Small intestine (tissue), 7 donors: ENCODE measurements at regions not wholly inside any gene's neighbourhood (a gene's known extent, or its start where the extent isn't known, plus 50 kb on each side); places are given as distances from the start of the nearest gene placed in this dataset.

Source experiments
- DNase-seq, 2 donors: peaks; one replicate each; pipeline versions ENCODE4 v3.0.0 to v3.0.0-alpha.2; 2013
- FAIRE-seq: peaks from 2 replicates; lab custom pipeline; 2012; peaks lifted over from hg19 to GRCh38; lab: Jason Lieb, UNC
- H3K27ac ChIP-seq, 3 donors: one replicate each; pipeline ENCODE4 v1.5.1; 2013; ENCODE audit warnings: low read length in 2 of 3, mild to moderate bottlenecking in 2 of 3, control low read depth in 1 of 3, inconsistent platforms in 1 of 3, low read depth in 1 of 3, moderate library complexity in 1 of 3
- H3K27me3 ChIP-seq, 3 donors: one replicate each; pipeline ENCODE4 v1.6.1; 2013; ENCODE audit warnings: low read length in 3 of 3, inconsistent platforms in 1 of 3; ENCODE audit not compliant: control insufficient read depth in 3 of 3, insufficient read depth in 3 of 3
- H3K36me3 ChIP-seq, 3 donors: one replicate each; pipeline ENCODE4 v1.6.1; 2013; ENCODE audit warnings: low read length in 3 of 3, inconsistent platforms in 1 of 3, low read depth in 1 of 3, mild to moderate bottlenecking in 1 of 3, moderate library complexity in 1 of 3; ENCODE audit not compliant: control insufficient read depth in 3 of 3, insufficient read depth in 2 of 3
- H3K4me1 ChIP-seq, 3 donors: one replicate each; pipeline ENCODE4 v1.6.1; 2013; ENCODE audit warnings: low read length in 2 of 3, inconsistent platforms in 1 of 3, low read depth in 1 of 3, mild to moderate bottlenecking in 1 of 3, moderate library complexity in 1 of 3; ENCODE audit not compliant: control insufficient read depth in 3 of 3, insufficient read depth in 2 of 3
- H3K4me3 ChIP-seq, 3 donors: one replicate each; pipeline ENCODE4 v1.5.1; 2013; ENCODE audit warnings: low read length in 3 of 3, control low read depth in 1 of 3, inconsistent platforms in 1 of 3, low read depth in 1 of 3, mild to moderate bottlenecking in 1 of 3, moderate library complexity in 1 of 3
- H3K9me3 ChIP-seq, 2 donors: one replicate each; pipeline ENCODE4 v1.6.1; 2013; ENCODE audit warnings: low read depth in 1 of 2, low read length in 1 of 2; ENCODE audit not compliant: control insufficient read depth in 2 of 2, insufficient read depth in 1 of 2
- WGBS, 3 donors: extraction: QIAGEN DNeasy Blood & Tissue Kit; methylation state at CpG; one replicate each; pipeline ENCODE4 v1.1.7; 2013; 5-methylcytosine and 5-hydroxymethylcytosine counted together
- donor health status: healthy with polysubstance abuse.
- donor health status: control.
- donor health status: control.
- donor health status: Bipolar disorder and iron deficiency.
- donor health status: healthy.

- Histone ChIP-seq H3K4me1 (no peaks in the 10 kb centered on the region), H3K9me3 (no peaks in the 10 kb centered on the region), H3K27me3 (no peaks in the 10 kb centered on the region), H3K27ac (no peak overlapping the region), H3K36me3 (no peaks in the 10 kb centered on the region), H3K4me3 (no peak overlapping the region)
- no peak for DNase-seq
- FAIRE-seq, result no peak
- 69 to 75% (median 70%) methylated on average over 4 of the region's 4 CpGs for WGBS, 3 donors
Observed at GRCh38 chr12:126636821-126637220, 1571.6 kb downstream of the AACS start.

GRCh38 chr12:126644236-126645020 is 1579.2 kb downstream of the AACS start:
- FAIRE-seq, result no peak
- no peak for DNase-seq
- Histone ChIP-seq H3K27ac (no peak overlapping the region), H3K27me3 (no peaks in the 10 kb centered on the region), H3K4me1 (no peaks in the 10 kb centered on the region), H3K9me3 (peaks cover 0 to 2% of the 10 kb centered on the region in 2 donors), H3K4me3 (no peak overlapping the region), H3K36me3 (no peaks in the 10 kb centered on the region)
- WGBS, 3 donors, result 36 to 53% (median 37%) methylated on average over 2 of the region's 2 CpGs

- DNase-seq, result no peak
- H3K36me3 ChIP-seq, result no peaks in the 10 kb centered on the region
- no peak for FAIRE-seq
- no peaks in the 10 kb centered on the region for H3K27me3 ChIP-seq
- H3K4me3 ChIP-seq, result no peak overlapping the region
- 37 to 63% (median 40%) methylated on average over 5 of the region's 5 CpGs for WGBS, 3 donors
- no peak overlapping the region for H3K27ac ChIP-seq
- H3K9me3 ChIP-seq, result peaks cover 0 to 2% of the 10 kb centered on the region in 2 donors
- no peaks in the 10 kb centered on the region for H3K4me1 ChIP-seq
Observed at GRCh38 chr12:126648074-126648473, 1582.8 kb downstream of the AACS start.

- no peak for DNase-seq
- no peak for FAIRE-seq
- Histone ChIP-seq H3K4me1 (no peaks in the 10 kb centered on the region), H3K9me3 (peaks cover 0 to 2% of the 10 kb centered on the region in 2 donors), H3K36me3 (no peaks in the 10 kb centered on the region), H3K4me3 (no peak overlapping the region), H3K27me3 (no peaks in the 10 kb centered on the region), H3K27ac (no peak overlapping the region)
- WGBS, 3 donors, result 85 to 88% (median 86%) methylated on average over 5 of the region's 5 CpGs
Observed at GRCh38 chr12:126651133-126651532, 1585.9 kb downstream of the AACS start.

GRCh38 chr12:126663304-126664094 is 1598.3 kb downstream of the AACS start:
- Histone ChIP-seq H3K27ac (no peak overlapping the region), H3K27me3 (no peaks in the 10 kb centered on the region), H3K4me3 (no peak overlapping the region), H3K36me3 (no peaks in the 10 kb centered on the region), H3K4me1 (no peaks in the 10 kb centered on the region), H3K9me3 (peaks cover 1 to 8% of the 10 kb centered on the region in 2 donors)
- DNase-seq (no peak), FAIRE-seq (no peak)
- 43 to 58% (median 49%) methylated on average over 6 of the region's 6 CpGs for WGBS, 3 donors

- WGBS, 3 donors, result 62 to 73% (median 65%) methylated on average over 4 of the region's 4 CpGs
- no peaks in the 10 kb centered on the region for H3K4me1 ChIP-seq
- FAIRE-seq, result no peak
- no peak overlapping the region for H3K27ac ChIP-seq
- H3K9me3 ChIP-seq, result peaks cover 1 to 6% of the 10 kb centered on the region in 2 donors
- DNase-seq, result no peak
- H3K4me3 ChIP-seq, result no peak overlapping the region
- no peaks in the 10 kb centered on the region for H3K36me3 ChIP-seq
- no peaks in the 10 kb centered on the region for H3K27me3 ChIP-seq
Observed at GRCh38 chr12:126667339-126667738, 1599.6 kb upstream of the TMEM132C start.

GRCh38 chr12:126668538-126668937 is 1598.4 kb upstream of the TMEM132C start:
- FAIRE-seq (no peak), DNase-seq (no peak)
- Histone ChIP-seq H3K9me3 (peaks cover 1 to 3% of the 10 kb centered on the region in 2 donors), H3K4me1 (no peaks in the 10 kb centered on the region), H3K4me3 (no peak overlapping the region), H3K27ac (no peak overlapping the region), H3K27me3 (no peaks in the 10 kb centered on the region), H3K36me3 (no peaks in the 10 kb centered on the region)
- WGBS, 3 donors, result 59 to 91% (median 84%) methylated on average over 1 of the region's 1 CpG

- 34 to 58% (median 41%) methylated on average over 2 of the region's 2 CpGs for WGBS, 3 donors
- FAIRE-seq, result no peak
Observed at GRCh38 chr12:126668961-126669360, 1598.0 kb upstream of the TMEM132C start.

More at GRCh38 chr12:126668961-126669360, 1598.0 kb upstream of the TMEM132C start:
- H3K4me1 ChIP-seq, result no peaks in the 10 kb centered on the region
- H3K27me3 ChIP-seq, result no peaks in the 10 kb centered on the region
- H3K4me3 ChIP-seq, result no peak overlapping the region
- H3K36me3 ChIP-seq, result no peaks in the 10 kb centered on the region
- no peak for DNase-seq
- H3K9me3 ChIP-seq, result peaks cover 0 to 1% of the 10 kb centered on the region in 2 donors
- no peak overlapping the region for H3K27ac ChIP-seq
